Endothelial cell of umbilical vein (primary cell): ENCODE measurements at regions not wholly inside any gene's neighbourhood (a gene's known extent, or its start where the extent isn't known, plus 50 kb on each side); places are given as distances from the start of the nearest gene placed in this dataset.

Source experiments
- EZH2 ChIP-seq: IDR thresholded peaks from 2 replicates; pipeline ENCODE4 v1.6.1; 2012; ENCODE audit warnings: borderline replicate concordance, low read depth, mild to moderate bottlenecking, moderate library complexity, low read length, inconsistent platforms; ENCODE audit not compliant: severe bottlenecking
- GATA2 ChIP-seq: IDR thresholded peaks from 2 replicates; pipeline ENCODE4 v1.7.0; 2011; ENCODE audit warnings: low read depth, mild to moderate bottlenecking, moderate library complexity, mixed read lengths, low read length; ENCODE audit not compliant: insufficient read length, insufficient read depth
- MAX ChIP-seq: IDR thresholded peaks from 2 replicates; pipeline ENCODE4 v1.6.1; 2011; ENCODE audit not compliant: insufficient read depth, insufficient read length
- MYC ChIP-seq: IDR thresholded peaks from one replicate; pipeline ENCODE4 v1.6.1; 2011; ENCODE audit warnings: mild to moderate bottlenecking, low read depth, low read length
- POLR2A ChIP-seq: IDR thresholded peaks from 2 replicates; pipeline ENCODE4 v1.6.1; 2012; ENCODE audit warnings: low read depth, mild to moderate bottlenecking, control low read depth, low read length
- POLR2AphosphoS5 ChIP-seq: IDR thresholded peaks from 2 replicates; pipeline ENCODE4 v1.6.1; 2012; ENCODE audit warnings: low read depth, mild to moderate bottlenecking, control low read depth, low read length, moderate library complexity; ENCODE audit not compliant: insufficient read depth
- TF ChIP-seq, protein P1 (sequence below), 2 donors: IDR thresholded peaks; 1 replicate in 1 of 2; 2 replicates in 1 of 2; pipeline ENCODE4 v1.5.1; 2011; ENCODE audit warnings: low read length in 2 of 2, mild to moderate bottlenecking in 2 of 2, moderate library complexity in 2 of 2, control low read depth in 1 of 2, inconsistent platforms in 1 of 2, low read depth in 1 of 2; ENCODE audit not compliant: insufficient read depth in 1 of 2; ENCODE audit errors: extremely low read depth in 1 of 2

DNA sequence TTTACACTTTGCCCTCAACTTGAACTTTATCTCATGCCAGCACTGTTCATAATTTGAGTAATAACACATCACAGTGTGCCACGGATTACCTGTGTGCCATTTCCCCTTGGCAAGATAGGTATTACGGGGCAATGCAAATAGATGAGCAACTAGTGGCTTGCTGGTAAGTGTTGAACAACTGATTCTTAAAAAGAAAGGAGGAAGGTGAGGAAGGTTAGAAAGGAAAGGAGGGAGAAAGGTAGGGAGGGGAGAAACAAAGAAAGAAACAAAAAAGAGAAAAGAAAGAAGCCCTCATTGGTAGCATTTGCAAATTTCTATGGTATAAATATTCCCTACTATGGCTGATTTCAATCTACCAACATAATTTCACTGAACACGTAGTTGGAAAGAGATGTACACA lies 118.2 kb upstream of the OLIG2 start:
- TF ChIP-seq POLR2AphosphoS5 (no peak), EZH2 (no peak), POLR2A (no peak), MAX (no peak), MYC (no peak), GATA2 (no peak)
- TF ChIP-seq, protein P1, sequence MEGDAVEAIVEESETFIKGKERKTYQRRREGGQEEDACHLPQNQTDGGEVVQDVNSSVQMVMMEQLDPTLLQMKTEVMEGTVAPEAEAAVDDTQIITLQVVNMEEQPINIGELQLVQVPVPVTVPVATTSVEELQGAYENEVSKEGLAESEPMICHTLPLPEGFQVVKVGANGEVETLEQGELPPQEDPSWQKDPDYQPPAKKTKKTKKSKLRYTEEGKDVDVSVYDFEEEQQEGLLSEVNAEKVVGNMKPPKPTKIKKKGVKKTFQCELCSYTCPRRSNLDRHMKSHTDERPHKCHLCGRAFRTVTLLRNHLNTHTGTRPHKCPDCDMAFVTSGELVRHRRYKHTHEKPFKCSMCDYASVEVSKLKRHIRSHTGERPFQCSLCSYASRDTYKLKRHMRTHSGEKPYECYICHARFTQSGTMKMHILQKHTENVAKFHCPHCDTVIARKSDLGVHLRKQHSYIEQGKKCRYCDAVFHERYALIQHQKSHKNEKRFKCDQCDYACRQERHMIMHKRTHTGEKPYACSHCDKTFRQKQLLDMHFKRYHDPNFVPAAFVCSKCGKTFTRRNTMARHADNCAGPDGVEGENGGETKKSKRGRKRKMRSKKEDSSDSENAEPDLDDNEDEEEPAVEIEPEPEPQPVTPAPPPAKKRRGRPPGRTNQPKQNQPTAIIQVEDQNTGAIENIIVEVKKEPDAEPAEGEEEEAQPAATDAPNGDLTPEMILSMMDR (IDR thresholded peaks at IDR 0.05; ENCODE audit: extremely low read depth in 1 of 2, insufficient read depth in 1 of 2, low read depth in 1 of 2, low read length in 2 of 2), result no peak
